SKM-1 (cell line): ENCODE measurements at regions not wholly inside any gene's neighbourhood (a gene's known extent, or its start where the extent isn't known, plus 50 kb on each side); places are given as distances from the start of the nearest gene placed in this dataset.
"Not testable (repeated sequence)": the region's sequence is repeated elsewhere in the genome, so short reads cannot be mapped to it uniquely, and the experiment has no call there.

ENCODE experiments used
- DNase-seq: peaks from one replicate; lab custom pipeline; 2025; ENCODE audit not compliant: unreplicated experiment; lab: John Stamatoyannopoulos, UW

- no peak for DNase-seq
These were observed 120.2 kb upstream of the MBNL1 start for GRCh38 chr3:152148579-152148978.

GRCh38 chr3:152149832-152150231, 118.9 kb upstream of the MBNL1 start:
- no peak for DNase-seq

DNA sequence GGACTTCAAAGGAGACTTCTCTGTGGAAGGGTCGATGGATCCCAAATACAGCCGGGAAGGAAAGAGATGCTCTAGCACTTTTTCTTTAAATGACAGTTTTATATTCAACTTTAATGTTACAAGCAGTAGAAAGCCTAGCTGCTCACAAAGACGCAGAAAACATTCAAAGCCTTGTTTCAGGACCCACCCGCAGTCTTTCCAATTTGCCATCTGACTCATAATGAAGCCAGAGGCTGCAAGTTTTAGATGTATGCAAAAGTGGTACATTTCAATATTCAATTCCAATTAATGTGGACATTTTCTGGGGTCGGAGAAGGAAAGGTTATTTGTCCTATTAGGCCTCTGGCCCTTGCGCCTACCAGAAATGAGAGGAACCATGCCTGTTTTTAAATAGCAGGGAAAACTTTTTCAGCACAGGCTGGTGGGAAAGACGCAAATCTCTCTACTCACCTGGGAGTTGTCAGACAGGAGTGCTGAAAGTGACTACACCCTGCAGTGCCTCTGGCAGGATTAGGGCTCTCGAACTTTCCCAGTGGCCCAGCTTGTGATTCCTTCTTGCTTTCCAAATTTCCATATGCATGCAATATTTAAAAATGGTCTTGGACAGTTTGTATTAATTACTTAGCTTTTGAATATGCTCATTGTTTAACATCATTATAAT, 117.4 kb upstream of the MBNL1 start:
- no peak for DNase-seq

- not testable (repeated sequence) for DNase-seq
These were observed 116.6 kb upstream of the MBNL1 start for GRCh38 chr3:152151877-152152765.

GRCh38 chr3:152153115-152153514, 115.6 kb upstream of the MBNL1 start:
- DNase-seq: not testable (repeated sequence)

GRCh38 chr3:152155246-152156020, 113.3 kb upstream of the MBNL1 start:
- DNase-seq: no peak

- no peak for DNase-seq
These were observed 111.8 kb upstream of the MBNL1 start for GRCh38 chr3:152156880-152157279.

DNA sequence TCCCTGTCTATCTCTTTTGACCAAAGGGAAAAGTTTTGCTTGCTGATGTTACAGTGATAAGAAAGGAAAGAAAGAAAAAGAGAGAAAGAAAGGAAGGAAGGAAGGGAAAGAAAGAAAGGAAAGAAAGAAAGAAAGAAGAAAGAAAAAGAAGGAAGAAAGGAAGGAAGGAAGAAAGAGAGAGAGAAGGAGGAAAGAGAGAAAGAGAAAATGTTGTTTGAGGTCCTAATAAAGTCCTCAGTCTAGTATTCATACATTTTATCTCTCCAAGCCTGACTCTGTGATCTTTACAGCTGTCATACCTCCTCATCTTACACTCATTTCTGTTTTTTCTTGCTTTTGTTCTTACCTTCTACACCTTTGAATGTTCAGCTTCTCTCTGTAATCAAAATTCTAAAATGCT, 111.4 kb upstream of the MBNL1 start:
- DNase-seq: no peak

GRCh38 chr3:152159328-152159727, 109.4 kb upstream of the MBNL1 start:
- DNase-seq: no peak

- no peak for DNase-seq
These were observed 108.2 kb upstream of the MBNL1 start for GRCh38 chr3:152160350-152161011.

GRCh38 chr3:152172460-152172859, 96.3 kb upstream of the MBNL1 start:
- no peak for DNase-seq

- no peak for DNase-seq
These were observed 95.1 kb upstream of the MBNL1 start for GRCh38 chr3:152173627-152174026.

- DNase-seq: no peak
These were observed 93.7 kb upstream of the MBNL1 start for GRCh38 chr3:152174876-152175527.

DNA sequence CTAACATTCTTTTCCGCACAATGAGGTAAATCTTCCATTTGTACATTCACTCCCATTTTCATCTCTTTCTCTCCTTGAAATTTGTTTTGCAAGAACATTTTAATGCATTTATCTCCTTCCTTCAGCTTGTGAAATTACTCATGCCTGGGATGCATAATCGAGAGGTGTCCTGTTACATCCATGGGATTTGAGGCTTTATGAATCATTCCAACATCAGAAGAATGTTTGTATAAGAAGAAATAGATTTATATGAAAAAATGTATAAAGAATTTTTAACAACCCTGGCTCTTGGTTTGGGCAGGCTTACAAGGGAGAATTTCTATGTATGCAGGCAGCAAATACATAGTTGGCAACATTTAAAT, 93.2 kb upstream of the MBNL1 start:
- DNase-seq: no peak

GRCh38 chr3:152176241-152176640, 92.5 kb upstream of the MBNL1 start:
- DNase-seq: no peak

GRCh38 chr3:152176998-152177397, 91.7 kb upstream of the MBNL1 start:
- no peak for DNase-seq

GRCh38 chr3:152177757-152178156, 91.0 kb upstream of the MBNL1 start:
- DNase-seq: no peak

DNA sequence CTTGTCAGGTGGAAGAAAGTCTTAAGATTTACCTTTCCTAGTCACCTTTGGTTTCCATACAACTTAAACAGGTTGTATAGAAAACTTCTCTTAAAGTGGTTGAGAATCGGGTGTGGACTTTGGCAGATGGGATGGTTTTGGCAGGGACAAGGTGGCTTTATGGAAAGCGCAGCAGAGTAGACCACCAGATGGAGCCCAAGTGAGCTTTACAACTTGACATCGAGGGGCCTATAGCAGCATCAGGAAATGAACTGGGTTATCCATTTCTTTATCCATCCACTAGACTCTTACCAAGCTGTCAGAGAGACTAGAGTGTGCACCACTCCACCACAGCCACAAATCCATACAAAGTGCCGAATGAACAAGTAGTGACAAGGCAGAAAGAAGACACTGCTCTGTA, 85.3 kb upstream of the MBNL1 start:
- DNase-seq: no peak

DNA sequence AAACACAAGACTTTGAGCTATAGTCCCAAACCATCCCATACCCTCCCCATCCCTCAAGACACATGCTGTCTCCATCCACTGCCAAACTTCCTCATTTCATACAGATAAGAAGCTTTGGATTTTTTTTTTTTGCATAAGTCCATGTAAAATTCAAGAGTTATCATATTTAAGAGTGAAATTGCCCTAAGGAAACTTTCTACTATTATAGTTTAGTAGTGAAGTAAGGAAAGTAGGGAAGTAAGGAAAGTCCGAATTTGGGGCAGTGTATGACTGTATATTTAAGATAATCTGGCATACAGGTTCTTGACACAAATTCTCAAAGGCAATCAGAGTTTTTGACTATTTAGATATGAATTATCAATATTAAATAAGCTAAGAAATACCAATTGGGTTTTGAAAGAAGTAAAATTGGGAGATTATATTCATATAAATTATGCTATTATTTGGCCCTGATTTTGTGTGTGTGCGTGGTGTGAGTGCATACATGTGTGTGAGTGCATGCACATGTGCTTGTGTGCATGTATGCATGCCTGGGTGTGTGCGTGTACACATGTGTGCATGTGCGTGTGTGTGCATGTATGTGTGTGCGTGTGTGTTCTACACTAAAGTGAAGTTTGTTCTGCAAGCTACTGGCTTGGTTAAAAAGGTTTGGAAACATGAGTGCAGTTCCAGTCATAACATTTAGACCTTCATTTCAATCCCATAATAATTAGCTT, 83.6 kb upstream of the MBNL1 start:
- no peak for DNase-seq
